Endothelial cell of umbilical vein (primary cell): ENCODE measurements at regions not wholly inside any gene's neighbourhood (a gene's known extent, or its start where the extent isn't known, plus 50 kb on each side); places are given as distances from the start of the nearest gene placed in this dataset.

Experiments
- CTCF ChIP-seq, 2 donors: IDR thresholded peaks; 1 replicate in 1 of 2; 2 replicates in 1 of 2; pipeline ENCODE4 v1.5.1; 2011; ENCODE audit warnings: low read length in 2 of 2, mild to moderate bottlenecking in 2 of 2, moderate library complexity in 2 of 2, control low read depth in 1 of 2, inconsistent platforms in 1 of 2, low read depth in 1 of 2; ENCODE audit not compliant: insufficient read depth in 1 of 2; ENCODE audit errors: extremely low read depth in 1 of 2
- POLR2AphosphoS5 ChIP-seq: IDR thresholded peaks from 2 replicates; pipeline ENCODE4 v1.6.1; 2012; ENCODE audit warnings: low read depth, mild to moderate bottlenecking, control low read depth, low read length, moderate library complexity; ENCODE audit not compliant: insufficient read depth

- TF ChIP-seq POLR2AphosphoS5 (no peak), CTCF (IDR thresholded peaks at IDR 0.05; ENCODE audit: extremely low read depth in 1 of 2, insufficient read depth in 1 of 2, low read depth in 1 of 2, low read length in 2 of 2) (no peak)
These were observed 127.4 kb upstream of the ADAMTS9 start for GRCh38 chr3:64815195-64815631.
